A673 (cell line): ENCODE measurements at regions not wholly inside any gene's neighbourhood (a gene's known extent, or its start where the extent isn't known, plus 50 kb on each side); places are given as distances from the start of the nearest gene placed in this dataset.

Source experiments
- BruUV-seq: library from RNA; stranded (reverse); fragments of 400-500 nt; replicated peaks from 2 replicates; lab custom pipeline; 2021; lab: Mats Ljungman, UMichigan
- CTCF ChIA-PET: fragments of 300-600 bp; sonication (Branson Sonifier 250); formaldehyde crosslinking; loops from one replicate; lab custom pipeline; 2022; ENCODE audit warnings: antibody characterized with exemption; lab: Charles Lee
- POLR2A ChIA-PET: fragments of 300-600 bp; sonication (Branson Sonifier 250); formaldehyde crosslinking; loops from one replicate; lab custom pipeline; 2022; ENCODE audit warnings: antibody characterized with exemption; ENCODE audit not compliant: low non-redundant PET; lab: Charles Lee
- DNase-seq: peaks from one replicate; pipeline ENCODE4 v3.0.0-alpha.2; 2015; ENCODE audit warnings: low spot score
- H3K27ac ChIP-seq: fragments of 200-600 bp; sonication (generic); 2 replicates; pipeline ENCODE4 v1.5.1; 2016; ENCODE audit warnings: mixed run types, low read depth, mild to moderate bottlenecking, mixed read lengths, antibody characterized with exemption, low read length; ENCODE audit not compliant: poor library complexity, severe bottlenecking
- H3K27me3 ChIP-seq: fragments of 200-600 bp; sonication (generic); replicated peaks from 2 replicates; pipeline ENCODE4 v1.6.1; 2017; ENCODE audit warnings: mixed run types, low read depth, mild to moderate bottlenecking, mixed read lengths, antibody characterized with exemption, low read length; ENCODE audit not compliant: insufficient read depth, poor library complexity
- H3K36me3 ChIP-seq: fragments of 200-600 bp; sonication (generic); 2 replicates; pipeline ENCODE4 v1.6.1; 2016; ENCODE audit warnings: mixed run types, mild to moderate bottlenecking, mixed read lengths, antibody characterized with exemption, low read length; ENCODE audit not compliant: insufficient read depth, poor library complexity, severe bottlenecking
- H3K4me1 ChIP-seq: fragments of 200-600 bp; sonication (generic); 2 replicates; pipeline ENCODE4 v1.6.1; 2017; ENCODE audit warnings: mixed run types, mild to moderate bottlenecking, mixed read lengths, antibody characterized with exemption, low read length; ENCODE audit not compliant: insufficient read depth, poor library complexity, severe bottlenecking
- H3K4me3 ChIP-seq: fragments of 200-600 bp; sonication (generic); 2 replicates; pipeline ENCODE4 v1.5.1; 2016; ENCODE audit warnings: low read depth, mixed run types, mild to moderate bottlenecking, mixed read lengths, low read length; ENCODE audit not compliant: poor library complexity, severe bottlenecking
- H3K9me3 ChIP-seq: fragments of 200-600 bp; sonication (generic); 2 replicates; pipeline ENCODE4 v1.6.1; 2016; ENCODE audit warnings: mixed run types, low read depth, mild to moderate bottlenecking, mixed read lengths, antibody characterized with exemption, low read length; ENCODE audit not compliant: poor library complexity, severe bottlenecking
- CTCF ChIP-seq: fragments of 300-800, 200-600 bp; sonication (generic); conservative IDR thresholded peaks from 2 replicates; pipeline ENCODE4 v1.5.1; 2017; ENCODE audit warnings: low read depth, mild to moderate bottlenecking, antibody characterized with exemption, low read length, moderate library complexity, mixed read lengths
- EZH2 ChIP-seq: fragments of 200-600 bp; sonication (generic); IDR thresholded peaks from 2 replicates; pipeline ENCODE4 v1.6.1; 2017; ENCODE audit warnings: borderline replicate concordance, low read depth, mild to moderate bottlenecking, mixed read lengths, antibody characterized with exemption, low read length; ENCODE audit not compliant: poor library complexity, severe bottlenecking
- intact Hi-C: fragments of 100-400 bp; cut with micrococcal nuclease; formaldehyde crosslinking; loops from one replicate; pipeline ENCODE4 v1.10.0; 2022; ENCODE audit not compliant: unreplicated experiment

- Histone ChIP-seq H3K27me3 (no peaks in the 10 kb centered on the region), H3K9me3 (no peaks in the 10 kb centered on the region), H3K36me3 (no peaks in the 10 kb centered on the region), H3K27ac (no peak overlapping the region), H3K4me3 (no peak overlapping the region), H3K4me1 (no peaks in the 10 kb centered on the region)
- no TSS peak for BruUV-seq
- intact Hi-C loops = no loop called here
- TF ChIP-seq EZH2 (no peak), CTCF (no peak)
- DNase-seq = no peak
- CTCF ChIA-PET = no interaction called here
- POLR2A ChIA-PET = no interaction called here
These were observed 299.4 kb downstream of the MAN2A1 start for GRCh38 chr5:109989161-109989560.

- Histone ChIP-seq H3K27me3 (no peaks in the 10 kb centered on the region), H3K36me3 (no peaks in the 10 kb centered on the region), H3K4me1 (no peaks in the 10 kb centered on the region), H3K4me3 (no peak overlapping the region), H3K27ac (no peak overlapping the region), H3K9me3 (no peaks in the 10 kb centered on the region)
- ChIA-PET POLR2A (no interaction called here), CTCF (no interaction called here)
- DNase-seq = no peak
- TF ChIP-seq CTCF = no peak
- no peak for TF ChIP-seq EZH2
- intact Hi-C loops = no loop called here
- BruUV-seq = no TSS peak
These were observed 300.4 kb downstream of the MAN2A1 start for GRCh38 chr5:109989994-109990722.

DNA sequence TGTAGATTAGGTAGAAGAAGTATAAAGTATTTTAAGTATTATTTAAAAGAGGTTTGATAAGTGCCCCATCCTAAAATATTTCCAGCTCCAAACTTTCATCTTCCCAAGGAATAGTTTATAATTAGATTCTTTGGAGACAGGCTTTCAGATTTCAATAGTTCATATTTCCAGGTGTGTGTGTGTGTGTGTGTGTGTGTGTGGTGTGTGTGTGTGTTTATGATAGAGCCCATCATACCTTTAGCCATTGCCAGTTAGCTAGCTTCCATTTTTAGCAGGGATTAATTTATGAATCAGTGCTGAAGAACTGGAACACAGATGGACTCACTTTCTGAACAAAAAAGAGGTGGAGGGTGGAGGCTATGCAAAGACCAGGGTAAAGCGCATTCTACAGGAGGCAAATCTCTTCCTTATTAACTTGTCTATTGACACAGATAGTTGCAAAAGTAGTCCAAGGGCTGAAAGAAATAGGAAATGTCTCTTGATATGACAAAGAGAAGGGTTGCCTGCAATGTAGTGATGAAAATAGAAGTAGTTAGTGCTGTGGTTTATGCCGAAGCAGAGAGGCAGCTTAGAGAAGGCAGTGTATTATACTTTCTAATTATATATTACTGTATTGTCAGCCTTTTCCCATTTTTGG is 301.1 kb downstream of the MAN2A1 start:
- no peak for TF ChIP-seq EZH2
- TF ChIP-seq CTCF = no peak
- ChIA-PET POLR2A (no interaction called here), CTCF (no interaction called here)
- no peak for DNase-seq
- Histone ChIP-seq H3K27ac (no peak overlapping the region), H3K27me3 (no peaks in the 10 kb centered on the region), H3K4me1 (peaks cover 4% of the 10 kb centered on the region), H3K4me3 (no peak overlapping the region), H3K36me3 (no peaks in the 10 kb centered on the region), H3K9me3 (no peaks in the 10 kb centered on the region)
- no TSS peak for BruUV-seq
- intact Hi-C loops = no loop called here
